Amygdala (tissue), 56 donors: ENCODE measurements at regions not wholly inside any gene's neighbourhood (a gene's known extent, or its start where the extent isn't known, plus 50 kb on each side); places are given as distances from the start of the nearest gene placed in this dataset.
"Not testable (repeated sequence)": the region's sequence is repeated elsewhere in the genome, so short reads cannot be mapped to it uniquely, and the experiment has no call there.

ENCODE experiments used
- DNase-seq, 56 donors: peaks; one replicate each; lab custom pipeline; 2025; lab: John Stamatoyannopoulos, UW

DNA sequence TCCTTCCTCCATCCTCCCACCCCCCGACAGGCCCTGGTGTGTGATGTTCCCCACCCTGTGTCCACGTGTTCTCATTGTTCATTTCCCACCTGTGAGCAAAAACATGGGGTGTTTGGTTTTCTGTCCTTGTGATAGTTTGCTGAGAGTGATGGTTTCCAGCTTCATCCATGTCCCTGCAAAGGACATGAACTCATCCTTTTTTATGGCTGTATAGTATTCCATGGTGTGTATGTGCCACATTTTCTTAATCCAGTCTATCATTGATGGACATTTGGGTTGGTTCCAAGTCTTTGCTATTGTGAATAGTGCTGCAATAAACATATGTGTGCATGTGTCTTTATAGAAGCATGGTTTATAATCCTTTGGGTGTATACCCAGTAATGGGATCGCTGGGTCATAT lies 587.6 kb downstream of the EDEM1 start:
- not testable (repeated sequence) for DNase-seq

DNA sequence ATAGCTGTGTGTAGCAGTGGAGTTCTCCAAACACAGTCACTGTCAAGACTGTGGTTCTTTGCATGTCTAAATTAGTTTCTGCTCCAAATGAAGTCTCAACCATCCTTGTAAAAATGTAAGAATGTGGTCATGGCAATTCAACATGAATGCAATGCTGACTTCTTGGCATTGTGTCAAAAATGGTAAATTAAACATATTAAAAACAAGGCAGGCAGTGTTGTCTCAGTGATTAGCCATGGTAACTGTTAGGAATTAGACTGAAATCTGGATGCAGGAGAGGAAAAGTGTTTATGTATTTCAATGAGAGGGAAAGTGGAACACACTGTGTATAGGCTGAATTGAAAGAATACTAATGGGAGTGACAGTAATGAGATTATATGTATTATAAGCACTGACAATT lies 597.2 kb downstream of the EDEM1 start:
- no peak for DNase-seq

DNA sequence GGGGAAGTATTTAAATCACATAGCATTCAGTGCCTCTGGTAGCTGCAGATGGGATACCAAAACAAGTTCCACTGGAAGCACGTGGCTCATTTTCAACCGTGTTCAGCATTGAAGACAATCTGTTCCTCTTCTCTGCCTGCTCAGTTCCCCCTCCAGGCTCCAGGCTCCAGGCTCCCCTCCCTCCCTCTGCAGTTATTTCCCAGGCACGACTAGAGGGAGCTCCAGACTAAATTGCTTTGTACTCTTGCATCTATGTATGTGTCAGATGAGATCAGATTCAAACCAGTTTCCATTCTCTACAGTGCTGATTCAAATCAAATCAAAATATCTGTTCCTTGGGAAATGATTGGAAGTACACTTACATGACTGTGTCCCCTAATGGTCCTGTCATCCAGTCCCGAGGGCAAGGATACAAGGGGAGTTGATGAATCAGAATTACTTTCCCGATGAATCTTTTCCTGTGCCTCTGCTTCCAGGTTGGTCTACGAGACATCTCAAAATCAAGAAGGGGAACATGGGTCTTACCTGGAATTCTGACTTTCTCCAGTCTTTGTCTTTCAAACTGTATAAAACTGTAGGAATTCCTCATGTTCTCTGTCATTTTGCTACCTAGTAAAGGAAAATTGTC lies 600.5 kb downstream of the EDEM1 start:
- peak in 46 of 56 donors; percentile 1 to 74 (median 24) for DNase-seq

DNA sequence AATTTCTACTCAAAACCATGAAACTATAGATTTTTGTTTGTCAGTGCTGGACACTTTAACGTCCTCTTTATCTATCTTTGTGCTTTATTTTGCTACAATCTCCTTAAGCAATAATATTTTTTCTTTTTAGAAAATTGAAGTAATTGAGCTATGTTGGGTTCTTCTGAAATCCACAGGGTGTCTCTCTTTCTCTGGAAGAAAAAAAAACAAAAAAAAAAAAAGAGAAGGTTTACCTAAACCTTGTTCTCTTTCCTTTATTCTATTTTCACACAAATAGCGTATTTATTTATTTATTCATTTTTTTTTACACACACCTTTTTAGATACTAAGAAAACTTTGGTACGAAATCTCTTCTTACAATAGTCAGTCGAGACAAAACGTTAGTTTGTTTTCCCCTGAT lies 601.0 kb downstream of the EDEM1 start:
- no peak for DNase-seq

DNA sequence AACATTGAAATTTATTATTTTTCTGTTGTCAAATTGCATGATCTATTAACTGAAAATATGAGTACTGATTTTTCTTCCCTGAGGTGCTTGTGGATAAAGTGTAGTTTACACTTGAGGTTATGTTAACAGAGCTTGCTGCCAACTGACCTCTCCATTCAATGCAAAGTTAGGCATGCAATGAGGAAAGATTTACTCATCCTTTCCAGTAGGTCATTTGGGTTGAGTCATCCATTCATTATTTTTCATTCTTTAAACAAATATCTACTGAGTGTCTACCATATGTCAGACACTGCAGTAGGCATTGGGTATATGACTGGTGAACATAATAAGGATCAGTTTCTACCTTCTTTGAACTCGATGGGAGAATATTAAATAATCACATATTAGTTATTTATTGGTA lies 604.1 kb downstream of the EDEM1 start:
- no peak for DNase-seq

DNA sequence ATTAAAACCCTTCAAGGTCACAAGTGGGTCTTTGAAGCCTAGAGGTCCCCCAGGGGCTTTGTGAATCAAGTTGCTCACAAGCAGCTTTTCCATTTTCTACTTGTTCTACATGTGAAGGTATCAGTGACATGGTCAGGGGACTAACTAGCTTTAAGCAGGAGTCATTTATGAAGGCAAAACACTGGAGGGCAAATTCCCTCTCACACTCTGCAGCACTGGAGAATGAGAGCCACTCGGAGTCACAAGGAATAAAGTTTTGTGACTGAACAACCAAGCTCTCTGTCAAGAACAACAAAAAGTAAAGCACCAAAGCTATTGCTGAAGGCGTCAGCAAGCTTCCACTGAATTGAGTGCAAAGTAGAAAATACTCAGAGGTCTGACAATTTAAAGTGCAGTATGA lies 609.0 kb downstream of the EDEM1 start:
- no peak for DNase-seq

DNA sequence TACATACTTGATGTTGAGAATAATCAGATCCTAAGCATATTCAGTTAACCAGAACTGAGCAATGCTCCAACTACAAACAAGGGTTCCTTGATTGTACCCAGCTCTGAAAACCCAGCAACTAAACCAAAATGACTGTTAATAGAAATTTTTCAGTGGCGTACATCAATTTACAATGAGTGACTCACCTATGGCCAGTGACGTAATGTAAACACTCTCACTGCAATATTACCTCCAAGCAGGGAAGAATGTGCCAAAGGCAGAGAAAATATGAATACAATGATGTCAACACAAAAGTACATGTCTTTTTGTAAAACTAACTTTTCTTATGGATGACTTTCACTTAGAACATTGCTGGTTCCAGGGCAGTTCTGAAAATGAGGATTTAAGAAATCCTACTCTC lies 611.3 kb downstream of the EDEM1 start:
- no peak for DNase-seq

DNA sequence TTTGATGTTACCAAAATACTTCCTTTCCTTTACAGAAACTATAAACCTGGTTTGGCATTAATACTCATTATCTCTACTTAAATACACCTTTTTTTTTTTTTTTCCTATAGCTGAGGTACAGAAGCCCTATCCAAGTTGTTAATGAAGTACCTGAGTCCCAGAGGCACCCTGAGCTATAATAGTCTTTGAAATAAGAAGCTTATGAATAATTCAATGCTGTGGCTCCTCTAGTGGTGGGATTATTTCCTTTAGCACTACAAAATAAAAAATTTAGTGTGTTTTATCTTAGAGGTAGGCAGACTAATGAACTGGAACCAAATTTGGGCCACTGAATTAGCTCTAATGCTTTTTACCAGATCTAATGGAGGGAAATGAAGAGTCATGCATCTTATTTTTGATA lies 611.9 kb downstream of the EDEM1 start:
- DNase-seq: no peak

DNA sequence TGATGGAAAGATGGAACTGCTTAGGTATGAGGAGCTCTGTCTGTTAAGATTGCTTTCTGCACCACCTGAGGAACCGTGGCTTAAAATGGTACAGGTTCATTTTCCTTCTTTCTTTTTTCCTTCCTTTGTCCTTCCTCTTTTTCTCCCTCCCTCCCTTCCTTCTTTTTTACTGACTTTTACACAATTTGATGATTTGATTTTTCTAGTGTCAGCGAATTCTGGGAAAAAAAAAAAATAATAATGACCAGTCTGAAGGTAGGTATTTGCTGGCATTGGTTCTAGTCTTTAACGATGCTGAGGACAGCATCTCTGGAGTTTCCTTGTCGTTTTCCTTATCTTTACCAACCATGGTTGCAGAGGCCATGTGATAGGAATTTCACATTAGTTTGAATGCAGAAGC lies 613.5 kb downstream of the EDEM1 start:
- no peak for DNase-seq

DNA sequence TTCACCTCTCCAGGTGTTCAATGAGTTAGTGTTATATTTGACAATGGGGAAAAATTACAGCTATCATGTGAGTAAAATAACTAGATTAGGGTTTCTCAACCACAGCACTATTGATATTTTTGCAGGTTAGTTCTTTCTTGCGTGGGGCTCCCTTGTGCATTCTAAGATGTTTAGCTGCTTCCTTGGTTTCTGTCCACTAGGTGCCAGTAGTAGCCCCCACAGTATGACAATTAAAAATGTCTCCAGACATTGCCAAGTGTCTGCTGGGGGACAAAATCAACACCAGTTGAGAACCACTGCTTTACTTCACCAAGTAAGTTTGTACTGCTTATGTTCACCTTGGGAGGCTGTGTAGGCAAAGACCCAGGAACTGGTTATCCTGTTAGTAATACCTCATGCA lies 618.7 kb downstream of the EDEM1 start:
- no peak for DNase-seq

DNA sequence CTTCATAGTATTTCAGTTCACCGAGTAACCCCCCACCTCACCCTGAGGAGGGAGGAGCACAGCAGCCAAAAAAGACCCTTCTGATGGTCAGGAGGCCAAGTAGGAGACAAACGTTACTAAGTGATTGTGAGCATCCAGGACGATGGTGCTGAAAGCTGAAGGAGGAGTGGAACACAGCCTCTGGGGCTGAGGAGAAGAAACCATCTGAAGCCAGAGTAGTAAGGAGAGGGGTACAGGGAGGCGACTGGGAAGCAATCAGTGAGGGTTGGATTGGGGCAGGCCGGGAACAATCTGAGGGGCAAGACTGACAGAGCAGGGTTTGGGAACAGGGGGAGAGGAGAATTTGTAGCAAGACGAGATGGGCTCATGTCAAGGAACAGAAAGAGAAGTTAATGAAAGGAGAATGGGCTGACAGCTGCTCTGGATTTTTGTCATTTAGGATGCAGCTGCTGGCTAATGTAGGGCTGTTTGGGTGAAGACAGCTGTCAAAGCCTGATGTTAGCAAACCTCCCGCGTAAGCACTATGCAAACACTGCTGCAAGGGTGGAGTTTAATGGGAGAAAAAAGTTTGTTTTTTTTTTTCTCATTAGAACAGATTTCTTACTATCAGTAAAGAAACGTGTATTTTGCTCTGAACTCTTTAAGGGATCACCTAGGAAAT lies 622.2 kb downstream of the EDEM1 start:
- no peak for DNase-seq

DNA sequence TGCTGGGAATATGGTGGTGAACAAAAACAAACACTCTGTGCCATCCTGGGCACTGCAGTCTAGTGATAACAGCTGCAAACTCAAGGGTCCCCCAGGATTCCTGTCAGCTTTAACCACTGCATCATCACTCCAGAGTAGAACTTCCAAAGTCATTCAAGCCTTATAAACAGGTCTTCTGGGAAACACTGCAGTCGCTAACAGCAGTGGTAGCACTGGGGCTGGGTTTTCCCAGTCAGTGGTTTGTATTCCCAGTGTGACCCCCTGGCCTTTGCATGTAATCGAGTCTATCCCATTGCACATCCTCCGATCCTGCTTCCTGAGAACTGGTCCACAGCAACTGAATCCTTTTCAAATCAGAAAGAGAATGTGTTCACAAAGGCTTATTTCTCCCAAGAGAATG lies 623.5 kb downstream of the EDEM1 start:
- DNase-seq: no peak

DNA sequence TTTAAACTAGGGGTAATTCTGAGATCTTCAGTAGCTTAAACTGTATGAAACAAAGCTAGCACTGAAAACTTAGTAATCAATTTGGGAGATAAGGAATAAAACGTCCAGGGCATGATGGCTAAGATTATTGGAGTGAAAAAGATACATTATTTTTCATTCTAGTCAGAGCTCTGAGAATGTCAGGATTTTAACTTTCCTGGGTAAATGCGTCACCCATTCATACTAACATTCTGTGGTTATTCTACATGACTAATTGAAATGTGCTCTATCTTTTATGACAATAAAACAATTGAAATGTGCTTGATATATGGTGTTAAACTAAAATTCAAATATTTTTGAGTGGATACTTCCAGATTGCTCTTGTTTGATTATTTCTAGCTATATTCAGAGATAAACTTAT lies 626.0 kb downstream of the EDEM1 start:
- DNase-seq: no peak

DNA sequence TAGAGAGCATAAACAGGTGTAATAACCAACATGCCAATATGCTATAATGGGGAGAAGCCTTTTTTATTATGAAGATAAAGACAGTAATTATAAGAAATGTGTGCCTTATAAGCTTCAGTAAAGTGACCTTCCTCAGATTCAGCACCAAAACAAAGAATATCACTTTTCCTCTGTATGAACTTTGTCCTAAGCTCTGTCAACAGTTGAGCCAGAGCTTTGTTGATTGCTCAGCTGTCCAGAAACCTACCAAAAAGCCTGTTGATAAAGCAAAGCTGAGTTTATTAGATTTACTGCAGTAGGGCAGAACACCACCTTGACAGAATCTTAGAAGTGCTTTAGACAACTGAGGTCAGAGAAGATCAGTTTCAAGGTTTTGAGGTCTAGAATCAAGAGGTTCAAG lies 635.3 kb downstream of the EDEM1 start:
- no peak for DNase-seq

DNA sequence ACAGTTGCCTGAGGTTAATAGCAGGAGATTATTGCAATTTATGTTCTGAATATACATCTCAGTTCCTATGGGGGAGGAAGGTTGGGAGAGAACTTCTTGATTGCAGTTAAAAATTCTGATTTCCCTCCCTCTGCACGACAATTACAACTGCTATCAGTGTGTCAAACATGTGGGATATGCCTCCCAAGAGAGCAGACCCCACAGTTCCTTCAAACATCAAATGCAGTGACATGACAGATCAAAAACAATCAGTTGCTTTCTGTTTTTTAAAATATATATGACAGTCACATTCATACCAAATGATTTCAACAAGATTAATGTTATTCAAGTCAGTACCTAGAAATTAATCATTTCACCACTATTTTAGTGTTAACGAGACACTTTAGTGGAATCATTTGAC lies 639.0 kb downstream of the EDEM1 start:
- no peak for DNase-seq

DNA sequence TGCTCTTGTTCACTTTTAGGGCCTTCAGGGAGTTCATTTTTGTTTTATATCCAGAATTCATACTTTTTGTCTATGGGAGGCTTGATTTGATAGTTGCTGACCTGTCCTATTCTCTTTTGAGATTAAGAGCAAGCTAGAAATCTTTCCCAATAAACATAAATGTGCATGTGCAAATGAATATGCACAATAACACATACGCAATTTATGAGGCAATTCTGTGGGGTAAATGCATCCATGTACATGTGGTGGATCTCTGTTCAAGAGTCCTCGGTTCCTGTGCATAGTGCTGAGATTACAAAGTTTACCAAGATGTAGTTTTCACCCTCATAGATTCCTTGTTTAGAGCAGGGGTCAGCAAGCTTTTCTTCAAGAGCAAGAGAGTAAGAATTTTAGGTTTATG lies 640.7 kb downstream of the EDEM1 start:
- no peak for DNase-seq

DNA sequence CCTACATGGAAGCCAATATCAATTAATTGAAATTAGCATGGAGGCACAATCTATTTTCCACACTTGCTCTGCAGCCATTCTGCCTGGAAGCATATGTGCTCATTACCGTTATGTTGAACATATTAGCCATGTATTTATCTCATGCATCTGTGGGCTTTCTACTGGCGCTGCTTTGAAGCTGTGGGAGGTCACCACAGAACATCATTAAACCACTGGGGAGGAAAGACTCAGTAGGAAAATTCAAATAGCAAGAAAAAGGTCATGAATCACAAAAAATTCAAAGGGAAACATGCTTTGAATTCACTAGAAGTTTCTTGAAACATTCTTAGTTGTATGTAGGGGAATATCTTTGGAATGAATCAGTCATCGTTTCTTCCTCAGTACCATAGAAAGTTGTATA lies 652.5 kb downstream of the EDEM1 start:
- DNase-seq: no peak

DNA sequence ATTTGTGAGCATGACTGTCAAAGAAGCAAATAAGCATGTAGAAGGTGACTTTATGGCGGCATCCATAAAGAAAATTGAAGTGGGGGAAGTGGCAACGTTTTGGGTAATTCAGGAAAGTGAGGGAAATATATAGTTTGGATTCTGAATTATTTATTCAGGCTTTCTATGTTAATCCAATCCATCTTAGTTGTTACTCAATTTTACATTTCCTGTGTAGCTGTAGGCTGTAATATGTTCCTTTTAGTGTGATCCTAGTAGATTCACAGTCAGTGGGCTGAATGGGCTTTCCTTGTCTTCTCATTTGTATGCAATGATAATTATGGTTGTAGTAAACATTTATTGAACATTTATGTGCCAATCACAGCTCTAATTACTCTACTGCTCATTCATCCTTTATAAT lies 654.1 kb downstream of the EDEM1 start:
- DNase-seq: no peak

DNA sequence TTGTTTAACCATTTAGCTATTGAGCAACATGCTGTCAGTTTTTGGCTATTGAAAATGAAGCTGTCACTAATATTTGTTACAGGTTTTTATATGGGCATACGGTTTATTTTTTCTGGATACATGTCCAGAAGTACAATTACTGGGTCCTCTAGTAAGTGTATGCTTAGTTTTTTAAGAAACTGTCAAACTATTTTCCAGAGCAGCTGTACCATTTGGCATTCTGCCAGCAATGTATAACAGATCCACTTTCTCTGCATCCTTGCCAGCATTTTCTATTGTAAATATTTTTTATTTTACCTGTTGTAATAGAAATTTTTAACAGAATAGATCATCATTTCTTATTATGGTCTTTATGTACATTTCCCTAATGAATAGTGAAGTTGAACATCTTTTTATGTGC lies 658.8 kb downstream of the EDEM1 start:
- DNase-seq: no peak

DNA sequence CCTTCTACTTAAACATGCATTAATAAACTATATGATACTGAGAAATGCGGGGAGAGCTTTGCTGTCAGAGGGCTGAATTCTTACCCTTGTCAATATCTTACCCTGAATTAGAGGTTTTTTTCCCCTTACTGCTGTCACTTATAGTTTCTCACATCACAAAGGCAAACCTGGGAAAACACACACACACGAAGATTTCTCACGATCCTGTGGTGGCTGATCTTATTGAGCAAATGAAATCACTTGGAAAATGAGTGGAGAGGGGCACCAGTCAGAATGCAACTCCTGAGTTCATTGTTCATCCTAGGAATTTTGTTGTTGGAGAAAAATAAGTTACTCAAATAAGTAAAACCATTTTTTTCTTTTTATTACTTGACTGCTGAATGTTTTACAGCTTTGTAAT lies 673.6 kb downstream of the EDEM1 start:
- DNase-seq: no peak

DNA sequence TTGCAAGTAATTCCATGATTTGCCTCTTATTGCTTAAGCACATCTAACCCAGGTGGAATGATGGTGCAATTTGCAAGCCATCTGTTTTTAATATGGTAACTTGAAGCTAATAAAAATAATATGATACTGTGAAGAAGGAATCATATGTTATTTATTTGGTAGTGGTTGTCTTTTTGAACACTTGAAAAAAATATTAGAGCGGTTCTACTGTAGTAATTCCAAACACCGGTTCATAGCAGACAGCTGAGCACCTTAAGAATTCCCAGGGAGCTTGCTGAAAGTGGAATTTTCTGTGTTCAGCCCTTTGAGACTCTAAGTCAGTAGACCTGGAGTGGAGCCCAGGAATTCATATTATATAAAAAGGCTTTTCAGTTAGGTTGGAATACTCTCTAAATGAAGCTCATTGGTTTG lies 687.4 kb downstream of the EDEM1 start:
- peak in 3 of 56 donors; percentile 2 to 6 (median 4) for DNase-seq

DNA sequence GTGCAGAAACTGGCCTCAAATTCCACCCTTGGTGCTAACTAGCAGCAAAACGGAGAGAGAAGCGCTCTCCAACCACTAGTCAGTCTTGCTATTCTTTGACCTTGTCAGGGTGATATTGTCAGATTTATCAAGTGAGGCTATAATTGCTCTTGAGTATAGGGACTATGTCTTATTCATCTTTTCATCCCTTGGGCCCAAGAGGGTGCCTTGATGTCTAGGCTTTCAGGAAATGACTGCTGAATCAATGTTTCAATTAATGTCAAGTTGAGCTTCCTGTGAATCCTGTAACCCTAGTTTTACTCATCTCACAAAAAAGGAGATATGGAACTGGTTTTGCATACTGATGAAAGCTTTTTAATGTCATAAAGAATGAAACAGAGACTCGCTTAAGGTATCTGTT lies 701.3 kb downstream of the EDEM1 start:
- DNase-seq: no peak

DNA sequence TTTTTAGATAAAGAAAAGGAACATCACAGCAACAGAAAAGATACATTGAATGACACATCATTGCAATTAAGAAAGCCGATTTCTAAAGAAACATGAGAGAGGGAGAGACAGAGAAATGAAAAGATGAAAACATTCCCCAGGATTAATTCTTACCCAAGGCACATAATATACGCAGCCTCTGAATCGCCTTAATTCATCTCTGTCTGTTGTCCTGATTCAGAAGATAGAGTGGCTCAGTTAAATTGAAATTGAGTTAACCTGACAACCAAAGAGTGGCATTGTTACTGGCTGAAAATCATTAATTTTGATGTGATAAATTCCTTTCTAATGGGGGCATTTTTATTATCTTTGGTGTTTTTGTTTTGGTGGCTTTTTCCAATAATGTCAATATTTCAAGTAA lies 701.9 kb downstream of the EDEM1 start:
- DNase-seq: no peak
